NCI-H1105 (cell line): ENCODE measurements at regions not wholly inside any gene's neighbourhood (a gene's known extent, or its start where the extent isn't known, plus 50 kb on each side); places are given as distances from the start of the nearest gene placed in this dataset.
"Not testable (repeated sequence)": the region's sequence is repeated elsewhere in the genome, so short reads cannot be mapped to it uniquely, and the experiment has no call there.

Experiments
- DNase-seq: peaks from one replicate; lab custom pipeline; 2025; lab: John Stamatoyannopoulos, UW

GRCh38 chr18:39208729-39209128, 1643.1 kb upstream of the CELF4 start:
- DNase-seq: no peak

GRCh38 chr18:39208190-39208589, 1642.6 kb upstream of the CELF4 start:
- DNase-seq: no peak

GRCh38 chr18:39206398-39207103, 1641.0 kb upstream of the CELF4 start:
- DNase-seq: not testable (repeated sequence)

GRCh38 chr18:39205565-39206195, 1640.1 kb upstream of the CELF4 start:
- no peak for DNase-seq

DNA sequence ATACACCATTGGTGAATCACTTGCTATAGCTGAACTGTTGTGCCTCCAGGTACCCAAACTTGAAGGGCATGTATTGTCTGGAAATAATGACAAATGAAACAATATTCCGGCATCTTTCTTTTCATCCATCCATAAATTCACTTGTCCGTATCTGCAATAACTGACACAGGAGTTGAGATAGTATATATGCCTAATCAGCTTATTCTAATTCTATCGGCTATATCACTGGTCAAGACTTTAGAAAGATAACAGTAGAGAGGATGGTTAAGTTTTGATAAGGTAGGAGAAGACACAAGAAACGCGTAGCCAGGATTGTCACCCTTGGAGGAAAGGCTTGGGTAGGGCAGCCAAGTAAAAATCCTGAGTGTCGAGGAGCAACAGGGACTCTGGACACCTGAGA, 1634.6 kb upstream of the CELF4 start:
- DNase-seq: no peak

- DNase-seq: no peak
Observed at GRCh38 chr18:39199231-39199855, 1633.7 kb upstream of the CELF4 start.

DNA sequence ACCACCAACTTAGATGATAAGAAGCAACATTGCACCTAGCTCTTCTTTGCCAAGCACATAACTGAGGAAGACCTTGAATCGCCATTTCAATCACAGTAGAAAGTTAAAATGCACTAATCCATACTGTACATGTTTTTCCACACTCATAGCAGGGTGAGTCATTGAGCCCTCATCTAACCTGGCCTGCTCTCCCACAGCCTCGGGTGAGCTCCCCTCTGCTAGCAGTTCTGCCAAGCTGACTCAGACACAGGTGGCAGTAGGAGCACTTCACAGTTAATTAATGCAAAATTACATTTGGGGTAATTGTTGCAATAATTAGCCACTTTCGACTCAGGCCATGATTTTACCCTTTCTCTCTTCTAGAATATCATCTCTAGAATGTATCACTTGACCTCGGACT, 1632.8 kb upstream of the CELF4 start:
- peak; percentile 54 for DNase-seq

GRCh38 chr18:39191931-39192330, 1626.3 kb upstream of the CELF4 start:
- no peak for DNase-seq

DNA sequence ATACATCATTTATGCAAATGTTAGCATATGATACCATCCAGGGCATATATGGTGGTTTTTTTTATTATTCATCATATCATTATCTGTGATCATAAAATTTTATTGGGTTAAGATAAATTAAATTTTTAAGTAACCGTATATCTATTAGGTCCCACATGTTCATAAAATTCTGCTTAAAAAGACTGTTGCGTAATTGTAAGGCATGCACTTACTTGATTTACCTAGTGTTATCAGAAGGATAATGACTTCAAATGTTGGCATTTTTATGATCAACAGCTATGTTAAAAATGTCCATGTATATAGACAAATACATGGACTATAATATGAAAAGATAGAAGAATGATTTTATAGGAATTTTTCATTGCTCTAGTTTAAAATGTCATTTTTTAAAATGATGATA, 1625.5 kb upstream of the CELF4 start:
- no peak for DNase-seq

DNA sequence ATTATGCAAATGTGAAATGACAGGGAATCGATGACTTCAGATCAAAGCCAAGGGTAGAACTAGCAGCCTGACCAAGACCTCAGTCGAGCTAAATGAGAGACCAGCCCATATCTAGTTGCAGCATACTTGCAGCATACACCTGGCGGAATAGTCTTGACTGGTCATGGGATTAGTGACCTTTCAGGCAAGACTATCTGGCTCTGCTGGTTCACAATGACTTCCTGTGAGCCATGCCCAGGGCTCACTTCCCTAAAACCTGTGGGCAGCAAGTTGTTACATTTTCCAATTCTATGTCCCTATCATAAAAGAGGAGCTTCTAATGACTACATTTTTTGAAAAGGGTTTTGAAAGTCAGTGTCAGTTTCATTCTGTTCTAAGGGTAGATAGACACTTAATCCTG, 1624.9 kb upstream of the CELF4 start:
- DNase-seq: no peak

DNA sequence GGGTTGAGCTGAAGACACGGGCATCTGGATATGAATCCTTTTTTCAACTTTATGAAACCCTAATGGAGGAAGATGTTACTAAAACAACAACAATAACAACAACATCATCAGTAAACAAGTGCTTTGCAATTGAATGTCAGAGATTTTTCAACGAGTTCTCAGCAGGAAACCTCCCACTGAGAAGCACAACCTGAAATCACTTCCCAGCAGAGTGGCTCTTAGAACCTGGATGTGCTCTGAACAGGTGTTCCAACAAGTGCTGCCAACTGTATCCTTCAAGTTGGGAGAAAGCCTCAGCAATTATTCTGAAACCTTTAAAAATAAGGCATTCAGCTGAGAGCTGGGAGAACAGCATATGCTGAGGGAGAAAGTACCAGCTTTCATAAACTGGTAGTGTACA, 1622.7 kb upstream of the CELF4 start:
- DNase-seq: peak; percentile 27

GRCh38 chr18:39186008-39186407, 1620.4 kb upstream of the CELF4 start:
- no peak for DNase-seq

DNA sequence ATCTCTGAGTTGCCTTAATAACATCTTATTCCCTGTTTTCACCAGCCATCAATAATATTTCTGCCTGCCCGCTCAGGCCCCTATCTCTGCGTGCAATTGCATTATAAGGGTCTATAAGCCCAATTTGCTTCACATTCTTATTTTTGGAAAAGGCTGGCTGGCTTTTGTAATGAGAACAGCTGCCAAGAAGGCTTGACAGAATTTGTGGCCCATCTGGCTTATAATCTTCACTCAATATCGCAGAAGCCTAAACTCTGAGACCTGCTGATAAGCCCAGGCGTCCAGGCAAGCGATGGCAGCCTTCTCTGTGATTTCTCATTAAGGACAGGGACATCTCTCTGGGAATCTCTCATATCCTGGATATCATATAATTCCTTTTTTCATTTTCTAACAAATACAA, 1618.6 kb upstream of the CELF4 start:
- DNase-seq: no peak

DNA sequence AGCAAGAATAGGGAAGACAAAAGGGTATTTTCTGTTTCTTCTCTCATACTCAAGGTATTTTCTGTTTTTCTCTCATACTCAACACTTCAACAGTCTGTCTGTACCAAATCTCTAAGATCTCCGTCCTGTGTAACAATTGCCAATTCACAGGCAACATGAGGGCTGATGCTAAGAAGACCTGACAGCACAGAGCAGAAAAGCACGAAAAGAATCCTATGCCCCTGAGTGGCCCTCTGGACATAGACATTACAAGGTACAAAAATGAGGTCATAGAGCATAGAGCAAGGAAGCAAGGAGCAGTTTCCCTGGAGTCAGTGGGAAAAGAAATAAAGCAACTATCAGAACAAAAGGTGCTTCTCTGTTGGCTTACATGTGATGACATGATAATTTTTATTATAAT, 1612.6 kb upstream of the CELF4 start:
- no peak for DNase-seq

DNA sequence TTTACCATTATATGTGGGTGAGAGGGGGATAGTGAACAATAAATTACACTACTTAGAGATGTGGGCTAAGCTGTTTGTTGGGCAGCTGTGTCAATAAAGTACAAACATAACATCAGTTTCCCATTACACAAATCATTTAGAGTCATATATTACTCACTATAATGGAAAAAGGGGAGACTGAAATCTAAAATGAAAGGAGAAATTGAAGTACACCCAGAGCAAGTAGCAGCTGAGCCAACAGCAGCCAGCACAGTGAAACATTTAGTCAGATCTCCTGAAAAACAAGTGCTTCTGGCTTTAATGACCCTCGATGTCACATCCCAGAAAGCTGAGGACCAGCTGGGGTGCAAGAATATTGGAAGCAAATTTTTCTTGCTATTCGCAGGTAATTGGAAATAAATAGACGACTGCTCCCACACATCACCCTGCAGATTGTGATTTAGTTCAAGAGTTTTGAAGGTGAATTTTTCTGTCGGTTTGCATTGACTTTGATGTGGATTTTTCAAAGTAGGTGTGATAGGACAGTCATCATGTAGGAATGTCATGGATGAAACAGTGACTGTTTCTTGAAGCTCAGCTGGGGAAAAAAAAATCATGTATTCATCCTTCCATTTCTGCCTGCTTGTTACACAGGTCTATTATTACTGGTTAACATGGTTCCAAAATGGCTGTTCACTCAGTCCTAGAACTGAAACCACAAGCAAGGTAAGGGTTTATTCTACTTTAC, 1607.3 kb upstream of the CELF4 start:
- DNase-seq: peak; percentile 66

- no peak for DNase-seq
Observed at GRCh38 chr18:39168723-39169122, 1603.1 kb upstream of the CELF4 start.

- DNase-seq: no peak
Observed at GRCh38 chr18:39167990-39168389, 1602.4 kb upstream of the CELF4 start.

- no peak for DNase-seq
Observed at GRCh38 chr18:39166776-39167175, 1601.2 kb upstream of the CELF4 start.

DNA sequence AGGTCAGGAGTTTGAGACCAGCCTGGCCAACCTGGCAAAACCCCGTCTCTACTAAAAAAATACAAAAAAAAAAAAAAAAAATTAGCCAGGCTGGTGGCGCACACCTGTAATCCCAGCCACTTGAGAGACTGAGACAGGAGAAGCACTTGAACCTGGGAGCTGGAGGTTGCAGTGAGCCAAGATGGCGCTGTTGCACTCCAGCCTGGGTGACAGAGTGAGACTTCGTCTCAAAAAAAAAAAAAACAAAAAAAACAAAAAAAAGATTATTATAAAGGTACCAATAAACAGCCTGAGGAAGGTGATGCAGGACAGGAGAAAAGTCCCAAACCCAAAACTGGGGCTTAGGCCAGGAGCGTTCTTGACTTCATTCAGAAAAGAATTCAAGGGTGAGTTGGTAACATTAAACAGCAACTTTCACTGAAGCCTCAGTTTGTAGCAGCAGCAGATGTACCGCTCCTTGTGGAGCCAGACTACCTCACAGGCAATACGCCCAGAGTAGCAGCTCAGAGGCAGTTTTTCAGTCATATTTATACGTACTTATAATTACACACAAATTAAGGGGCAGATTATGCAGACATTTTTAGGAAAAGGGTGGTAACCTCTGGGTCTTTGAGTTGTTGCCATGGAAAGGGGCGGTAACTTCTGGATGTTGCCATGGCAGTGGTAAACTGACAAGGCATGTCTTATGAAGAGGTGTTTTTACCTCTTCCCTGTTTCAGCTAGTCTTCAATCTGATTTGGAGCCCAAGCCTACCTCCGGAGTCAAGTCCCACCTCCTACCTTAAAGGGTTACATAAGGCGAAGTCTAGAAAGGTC, 1596.6 kb upstream of the CELF4 start:
- DNase-seq: no peak

- no peak for DNase-seq
Observed at GRCh38 chr18:39149211-39149806, 1583.7 kb upstream of the CELF4 start.

- no peak for DNase-seq
Observed at GRCh38 chr18:39134255-39134654, 1568.7 kb upstream of the CELF4 start.

GRCh38 chr18:39127538-39127937, 1561.9 kb upstream of the CELF4 start:
- not testable (repeated sequence) for DNase-seq
